GM23338 (cell line): ENCODE measurements at regions not wholly inside any gene's neighbourhood (a gene's known extent, or its start where the extent isn't known, plus 50 kb on each side); places are given as distances from the start of the nearest gene placed in this dataset.
"Not testable (repeated sequence)": the region's sequence is repeated elsewhere in the genome, so short reads cannot be mapped to it uniquely, and the experiment has no call there.

Source experiments
- ATAC-seq: fragments of 200-7000 bp; cut with Tn5 transposase; 3 replicates; pipeline ENCODE4 v1.9.1; 2020
- DNase-seq: peaks from one replicate; pipeline ENCODE4 v3.0.0-alpha.2; 2015; ENCODE audit warnings: low spot score
- H2AFZ ChIP-seq: fragments of 200-600 bp; sonication (generic); 2 replicates; pipeline ENCODE4 v1.8.0; 2016; ENCODE audit warnings: antibody characterized with exemption, mild to moderate bottlenecking, moderate library complexity
- H3F3A ChIP-seq: fragments of 200-600 bp; sonication (generic); replicated peaks from 2 replicates; pipeline ENCODE4 v1.8.0; 2017; ENCODE audit warnings: antibody characterized with exemption, mixed run types, low read depth
- H3K27ac ChIP-seq: fragments of 200-600 bp; sonication (generic); 2 replicates; pipeline ENCODE4 v1.6.1; 2016; ENCODE audit warnings: low read depth
- H3K27me3 ChIP-seq: fragments of 200-600 bp; sonication (generic); 2 replicates; pipeline ENCODE4 v1.8.0; 2016; ENCODE audit warnings: mild to moderate bottlenecking, mixed run types, moderate library complexity; ENCODE audit not compliant: insufficient read depth
- H3K36me3 ChIP-seq: fragments of 200-600 bp; sonication (generic); 2 replicates; pipeline ENCODE4 v1.8.0; 2016; ENCODE audit warnings: mild to moderate bottlenecking; ENCODE audit not compliant: insufficient read depth
- H3K4me1 ChIP-seq: fragments of 200-600 bp; sonication (generic); 2 replicates; pipeline ENCODE4 v1.8.0; 2016; ENCODE audit warnings: mild to moderate bottlenecking, moderate library complexity; ENCODE audit not compliant: insufficient read depth
- H3K4me2 ChIP-seq: fragments of 200-600 bp; sonication (generic); 2 replicates; pipeline ENCODE4 v1.7.1; 2017; ENCODE audit warnings: mixed run types
- H3K4me3 ChIP-seq: fragments of 200-600 bp; sonication (generic); 2 replicates; pipeline ENCODE4 v1.6.1; 2016; ENCODE audit warnings: mixed run types
- H3K79me2 ChIP-seq: fragments of 200-600 bp; sonication (generic); replicated peaks from 2 replicates; pipeline ENCODE4 v1.8.0; 2017; ENCODE audit warnings: mild to moderate bottlenecking; ENCODE audit not compliant: insufficient read depth
- H3K9me2 ChIP-seq: fragments of 200-600 bp; sonication (generic); 2 replicates; pipeline ENCODE4 v1.8.0; 2017; ENCODE audit not compliant: insufficient read depth
- H4K20me1 ChIP-seq: fragments of 200-600 bp; sonication (generic); replicated peaks from 2 replicates; pipeline ENCODE4 v1.8.0; 2017; ENCODE audit warnings: mild to moderate bottlenecking; ENCODE audit not compliant: insufficient read depth
- H3K27ac Mint-ChIP-seq: 2 replicates; pipeline ENCODE4 v1.8.0; 2020; ENCODE audit warnings: inconsistent platforms, mild to moderate bottlenecking, moderate library complexity, mixed read lengths
- H3K27me3 Mint-ChIP-seq: 3 replicates; pipeline ENCODE4 v1.8.0; 2022; ENCODE audit warnings: low read depth, mild to moderate bottlenecking, moderate library complexity, mixed read lengths, inconsistent platforms; ENCODE audit not compliant: insufficient read depth, poor library complexity
- H3K36me3 Mint-ChIP-seq: 3 replicates; pipeline ENCODE4 v1.8.0; 2021; ENCODE audit warnings: low read depth, mild to moderate bottlenecking, inconsistent platforms, moderate library complexity, mixed read lengths
- H3K4me1 Mint-ChIP-seq: 3 replicates; pipeline ENCODE4 v1.8.0; 2020; ENCODE audit warnings: mild to moderate bottlenecking, inconsistent platforms, mixed read lengths
- H3K4me3 Mint-ChIP-seq: 3 replicates; pipeline ENCODE4 v1.8.0; 2021; ENCODE audit warnings: moderate library complexity, mild to moderate bottlenecking, inconsistent platforms, mixed read lengths
- H3K9me3 Mint-ChIP-seq: 3 replicates; pipeline ENCODE4 v1.8.0; 2020; ENCODE audit warnings: moderate library complexity, mild to moderate bottlenecking, inconsistent platforms, mixed read lengths
- CREB1 ChIP-seq: fragments of 250-450 bp; sonication (Bioruptor Pico); IDR thresholded peaks from 2 replicates; pipeline ENCODE4 v1.5.0; 2020; ENCODE audit warnings: low read depth, mild to moderate bottlenecking, moderate library complexity
- ETS1 ChIP-seq: IDR thresholded peaks from 2 replicates; pipeline ENCODE4 v1.6.1; 2016; ENCODE audit warnings: antibody characterized with exemption
- EZH2 ChIP-seq: fragments of 200-600 bp; sonication (generic); IDR thresholded peaks from one replicate; pipeline ENCODE4 v1.8.0; 2017; ENCODE audit warnings: antibody characterized with exemption, mild to moderate bottlenecking, low read depth; ENCODE audit not compliant: unreplicated experiment
- EZH2phosphoT487 ChIP-seq: fragments of 200-600 bp; sonication (generic); IDR thresholded peaks from one replicate; pipeline ENCODE4 v1.8.1; 2018; ENCODE audit warnings: antibody characterized with exemption; ENCODE audit not compliant: unreplicated experiment
- JUNB ChIP-seq: IDR thresholded peaks from one replicate; pipeline ENCODE4 v1.6.1; 2016; ENCODE audit warnings: antibody characterized with exemption; ENCODE audit not compliant: unreplicated experiment
- POLR2AphosphoS5 ChIP-seq: IDR thresholded peaks from 2 replicates; pipeline ENCODE4 v1.6.1; 2016; ENCODE audit warnings: antibody characterized with exemption, low read depth
- REST ChIP-seq: IDR thresholded peaks from one replicate; pipeline ENCODE4 v1.6.1; 2018; ENCODE audit warnings: antibody characterized with exemption; ENCODE audit not compliant: unreplicated experiment
- STAT1 ChIP-seq: IDR thresholded peaks from one replicate; pipeline ENCODE4 v1.6.1; 2016; ENCODE audit warnings: antibody characterized with exemption; ENCODE audit not compliant: unreplicated experiment
- ZNF331 ChIP-seq: fragments of 250-450 bp; sonication (Bioruptor Pico); IDR thresholded peaks from 2 replicates; pipeline ENCODE4 v1.5.0; 2020; ENCODE audit warnings: low read depth, mild to moderate bottlenecking, moderate library complexity
- ZNF462 ChIP-seq: fragments of 250-450 bp; sonication (Bioruptor Pico); IDR thresholded peaks from 2 replicates; pipeline ENCODE4 v1.5.0; 2020; ENCODE audit warnings: mild to moderate bottlenecking, moderate library complexity

- no peak for TF ChIP-seq ZNF462 (CRISPR knock-in tag)
- TF ChIP-seq EZH2phosphoT487 = no peak
- TF ChIP-seq REST = no peak
- TF ChIP-seq ETS1 = no peak
- no peak for TF ChIP-seq CREB1
- TF ChIP-seq STAT1 = no peak
- TF ChIP-seq JUNB = no peak
- TF ChIP-seq EZH2 = no peak
- no peak for TF ChIP-seq POLR2AphosphoS5
- no peak for TF ChIP-seq ZNF331
Observed at GRCh38 chr6:139879823-139880356, 505.4 kb upstream of the CITED2 start (continued).

- H3F3A ChIP-seq, H3K4me3 Mint-ChIP-seq, H3K27ac Mint-ChIP-seq, H3K27me3 Mint-ChIP-seq, H3K4me3 ChIP-seq, H3K27ac ChIP-seq, H2AFZ ChIP-seq, H3K79me2 ChIP-seq, DNase-seq, H3K36me3 ChIP-seq, H3K27me3 ChIP-seq, H3K9me2 ChIP-seq, H4K20me1 ChIP-seq, H3K9me3 Mint-ChIP-seq, H3K4me2 ChIP-seq, ATAC-seq, H3K36me3 Mint-ChIP-seq: not testable (repeated sequence)
- H3K4me1 Mint-ChIP-seq = peaks cover 35% of the 10 kb centered on the region
- H3K4me1 ChIP-seq = peaks cover 20% of the 10 kb centered on the region
Observed at GRCh38 chr6:139879241-139879640, 504.8 kb upstream of the CITED2 start.
